HepG2 (cell line): ENCODE measurements at regions not wholly inside any gene's neighbourhood (a gene's known extent, or its start where the extent isn't known, plus 50 kb on each side); places are given as distances from the start of the nearest gene placed in this dataset.

Experiments used
- ARID5B ChIP-seq: IDR thresholded peaks from 2 replicates; pipeline ENCODE4 v1.4.0; 2020; ENCODE audit warnings: mild to moderate bottlenecking, missing genetic modification reagents
- ATF1 ChIP-seq: IDR thresholded peaks from 2 replicates; pipeline ENCODE4 v1.6.1; 2016; ENCODE audit warnings: mild to moderate bottlenecking, control low read depth
- ATF2 ChIP-seq: sonication (generic); formaldehyde crosslinking; IDR thresholded peaks from 2 replicates; pipeline ENCODE4 v1.4.0; 2020; ENCODE audit warnings: missing genetic modification reagents
- CBFB ChIP-seq: sonication (generic); formaldehyde crosslinking; IDR thresholded peaks from 2 replicates; pipeline ENCODE4 v1.4.0; 2020; ENCODE audit warnings: missing genetic modification reagents
- CEBPB ChIP-seq: IDR thresholded peaks from 2 replicates; pipeline ENCODE4 v1.6.1; 2011; ENCODE audit warnings: low read depth, low read length, improper control_type of control experiment, borderline replicate concordance
- CENPBD1 ChIP-seq: sonication (generic); formaldehyde crosslinking; IDR thresholded peaks from 2 replicates; pipeline ENCODE4 v1.8.0; 2022; ENCODE audit warnings: missing genetic modification reagents, low read depth, mild to moderate bottlenecking, borderline replicate concordance
- FOSL2 ChIP-seq: sonication (generic); formaldehyde crosslinking; IDR thresholded peaks from 2 replicates; pipeline ENCODE4 v1.4.0; 2020; ENCODE audit warnings: missing genetic modification reagents
- FOXO1 ChIP-seq: sonication (generic); formaldehyde crosslinking; IDR thresholded peaks from 2 replicates; pipeline ENCODE4 v1.4.0; 2020; ENCODE audit warnings: missing genetic modification reagents
- ISL2 ChIP-seq: sonication (generic); formaldehyde crosslinking; IDR thresholded peaks from 2 replicates; pipeline ENCODE4 v1.5.0; 2020; ENCODE audit warnings: missing genetic modification reagents
- KDM6A ChIP-seq: IDR thresholded peaks from 2 replicates; pipeline ENCODE4 v1.6.1; 2016; ENCODE audit warnings: low read depth
- MED1 ChIP-seq: sonication (generic); formaldehyde crosslinking; IDR thresholded peaks from 2 replicates; pipeline ENCODE4 v1.4.0; 2020; ENCODE audit warnings: missing genetic modification reagents
- NCOR1 ChIP-seq: fragments of 200-600 bp; sonication (generic); IDR thresholded peaks from 2 replicates; pipeline ENCODE4 v1.7.0; 2017; ENCODE audit warnings: antibody characterized with exemption, low read length, borderline replicate concordance
- TBX2 ChIP-seq: sonication (generic); formaldehyde crosslinking; IDR thresholded peaks from 2 replicates; pipeline ENCODE4 v1.5.0; 2020; ENCODE audit warnings: missing genetic modification reagents, mild to moderate bottlenecking, borderline replicate concordance
- ZBED4 ChIP-seq: sonication (generic); formaldehyde crosslinking; IDR thresholded peaks from 2 replicates; pipeline ENCODE4 v1.4.0; 2020; ENCODE audit warnings: missing genetic modification reagents, borderline replicate concordance
- ZKSCAN8 ChIP-seq: IDR thresholded peaks from 2 replicates; pipeline ENCODE4 v1.6.1; 2016; ENCODE audit warnings: borderline replicate concordance, missing genetic modification reagents, missing compliant biosample characterization
- ZMYM4 ChIP-seq: sonication (generic); formaldehyde crosslinking; IDR thresholded peaks from 2 replicates; pipeline ENCODE4 v1.8.1; 2023; ENCODE audit warnings: mild to moderate bottlenecking, missing genetic modification reagents
- ZNF362 ChIP-seq: sonication (generic); formaldehyde crosslinking; IDR thresholded peaks from 2 replicates; pipeline ENCODE4 v1.4.0; 2020; ENCODE audit warnings: missing genetic modification reagents, mild to moderate bottlenecking, borderline replicate concordance
- ZNF558 ChIP-seq: sonication (generic); formaldehyde crosslinking; IDR thresholded peaks from 2 replicates; pipeline ENCODE4 v1.9.0; 2022; ENCODE audit warnings: mild to moderate bottlenecking, missing genetic modification reagents, borderline replicate concordance

- TF ChIP-seq CBFB (CRISPR knock-in tag) (0 out of 2 replicates have a peak, but pooled peaks have one; percentile 74), ZMYM4 (CRISPR knock-in tag) (peak; percentile 64), ZBED4 (peak; percentile 25; the same call in 1 of the 2 replicates), ATF1 (CRISPR knock-in tag) (peak; percentile 22; the same call in 1 of the 2 replicates), ARID5B (CRISPR knock-in tag) (peak; percentile 85), ZNF362 (CRISPR knock-in tag) (peak; percentile 86), ZNF558 (no peak), ISL2 (peak; percentile 37; the same call in 1 of the 2 replicates), KDM6A (peak; percentile 66; the same call in 1 of the 2 replicates), ZKSCAN8 (CRISPR knock-in tag) (peak; percentile 65; the same call in 1 of the 2 replicates), FOXO1 (CRISPR knock-in tag) (peak; percentile 40; the same call in 1 of the 2 replicates), FOSL2 (CRISPR knock-in tag) (peak; percentile 36; the same call in 1 of the 2 replicates), CEBPB (peak; percentile 41; the same call in 1 of the 2 replicates), ATF2 (0 out of 2 replicates have a peak, but pooled peaks have one; percentile 24), MED1 (CRISPR knock-in tag) (peak; percentile 54), TBX2 (CRISPR knock-in tag) (peak; percentile 40; the same call in 1 of the 2 replicates), CENPBD1 (CRISPR knock-in tag) (no peak), NCOR1 (0 out of 2 replicates have a peak, but pooled peaks have one; percentile 46)
Observed at GRCh38 chr12:69046363-69046762, 113.4 kb upstream of the CPM start (continued).
